Keratinocyte (primary cell): ENCODE measurements at regions not wholly inside any gene's neighbourhood (a gene's known extent, or its start where the extent isn't known, plus 50 kb on each side); places are given as distances from the start of the nearest gene placed in this dataset.
"Not testable (repeated sequence)": the region's sequence is repeated elsewhere in the genome, so short reads cannot be mapped to it uniquely, and the experiment has no call there.

Experiments
- DNase-seq: peaks from one replicate; pipeline ENCODE4 v3.0.0-alpha.2; 2011; ENCODE audit warnings: low read depth, missing footprints, low spot score
- FAIRE-seq: peaks from 2 replicates; lab custom pipeline; 2011; peaks lifted over from hg19 to GRCh38; lab: Jason Lieb, UNC
- H2AFZ ChIP-seq: 2 replicates; pipeline ENCODE4 v1.6.0; 2012; ENCODE audit warnings: low read length, control low read depth, inconsistent platforms; ENCODE audit not compliant: control insufficient read depth
- H3K27ac ChIP-seq: 2 replicates; pipeline ENCODE4 v1.5.1; 2011; ENCODE audit warnings: low read length; ENCODE audit not compliant: control insufficient read depth, insufficient read depth
- H3K27me3 ChIP-seq: 3 replicates; pipeline ENCODE4 v1.6.0; 2011; ENCODE audit warnings: low read length; ENCODE audit not compliant: control insufficient read depth, insufficient read depth; ENCODE audit errors: extremely low read depth
- H3K36me3 ChIP-seq, 2 experiments: 2 replicates in 1 of 2; 3 replicates in 1 of 2; pipeline ENCODE4 v1.5.1; 2011; ENCODE audit warnings: low read length in 2 of 2, mild to moderate bottlenecking in 1 of 2; ENCODE audit not compliant: control insufficient read depth in 2 of 2, insufficient read depth in 2 of 2; ENCODE audit errors: extremely low read depth in 1 of 2
- H3K4me1 ChIP-seq: 3 replicates; pipeline ENCODE4 v1.5.1; 2011; ENCODE audit warnings: low read length; ENCODE audit not compliant: control insufficient read depth, insufficient read depth; ENCODE audit errors: extremely low read depth
- H3K4me2 ChIP-seq: 3 replicates; pipeline ENCODE4 v1.6.0; 2011; ENCODE audit warnings: low read depth, low read length; ENCODE audit not compliant: control insufficient read depth, insufficient read depth; ENCODE audit errors: extremely low read depth
- H3K4me3 ChIP-seq, 3 experiments: fragments of 200-600 bp in 1 of 3; sonication (generic) in 1 of 3; 2 replicates in 2 of 3; 3 replicates in 1 of 3; pipeline ENCODE4 v1.5.1; 2011 to 2016; ENCODE audit warnings: low read length in 3 of 3, mild to moderate bottlenecking in 3 of 3, control low read depth in 2 of 3, inconsistent platforms in 1 of 3, low read depth in 1 of 3, mixed read lengths in 1 of 3, mixed run types in 1 of 3, moderate library complexity in 1 of 3; ENCODE audit not compliant: control insufficient read depth in 2 of 3, insufficient read depth in 2 of 3; ENCODE audit errors: extremely low read depth in 1 of 3
- H3K79me2 ChIP-seq: 2 replicates; pipeline ENCODE4 v1.6.0; 2012; ENCODE audit warnings: low read length; ENCODE audit not compliant: control insufficient read depth, insufficient read depth
- H3K9ac ChIP-seq: 3 replicates; pipeline ENCODE4 v1.6.0; 2011; ENCODE audit warnings: low read length; ENCODE audit not compliant: control insufficient read depth, insufficient read depth; ENCODE audit errors: extremely low read depth
- H3K9me1 ChIP-seq: 3 replicates; pipeline ENCODE4 v1.6.0; 2011; ENCODE audit warnings: low read length; ENCODE audit not compliant: control insufficient read depth, insufficient read depth; ENCODE audit errors: extremely low read depth
- H3K9me3 ChIP-seq: 2 replicates; pipeline ENCODE4 v1.5.1; 2012; ENCODE audit warnings: low read depth, low read length; ENCODE audit not compliant: control insufficient read depth
- H4K20me1 ChIP-seq: 3 replicates; pipeline ENCODE4 v1.6.0; 2011; ENCODE audit warnings: low read length; ENCODE audit not compliant: control insufficient read depth, insufficient read depth; ENCODE audit errors: extremely low read depth
- EZH2 ChIP-seq: IDR thresholded peaks from one replicate; pipeline ENCODE4 v1.6.1; 2012; ENCODE audit warnings: inconsistent platforms, mild to moderate bottlenecking, low read length, moderate library complexity
- dilution Hi-C: fragments of 300-500 bp; cut with MboI; formaldehyde crosslinking; loops from one replicate; pipeline ENCODE4 v1.7.0; 2020; ENCODE audit warnings: low sequenced_read_pairs; ENCODE audit not compliant: extremely low pct_ligation_motif_present
- TF ChIP-seq, protein P1 (sequence below), 3 experiments: IDR thresholded peaks in 1 of 3; conservative IDR thresholded peaks in 1 of 3; optimal IDR thresholded peaks in 1 of 3; 2 replicates in 2 of 3; 3 replicates in 1 of 3; pipeline versions ENCODE3 to v1.5.1; 2011; ENCODE audit warnings: low read length in 3 of 3, mild to moderate bottlenecking in 3 of 3, moderate library complexity in 2 of 3, control low read depth in 1 of 3, inconsistent platforms in 1 of 3; ENCODE audit not compliant: insufficient read depth in 2 of 3; ENCODE audit errors: extremely low read depth in 1 of 3

DNA sequence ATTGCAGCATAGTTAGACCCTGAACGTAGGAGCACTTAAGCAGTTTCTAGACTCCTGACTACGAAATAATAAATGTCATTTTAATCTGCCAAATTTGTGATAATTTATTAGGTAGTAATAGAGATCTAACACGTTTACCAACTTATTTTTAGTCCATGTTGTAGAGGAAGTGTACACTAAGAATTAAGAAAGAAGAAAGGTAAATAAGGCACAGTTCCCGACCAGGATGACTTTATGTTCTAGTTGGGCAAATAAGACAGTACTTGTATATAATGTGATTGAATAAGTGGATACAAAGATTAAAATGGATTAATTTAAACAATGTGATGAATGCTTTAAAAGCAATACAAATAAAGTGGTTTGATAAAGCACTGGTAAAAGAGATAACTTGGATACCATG, 1306.2 kb upstream of the PCDH20 start:
- no peaks in the 10 kb centered on the region for H3K27me3 ChIP-seq
- H3K4me3 ChIP-seq = no peak overlapping the region
- DNase-seq (no peak), FAIRE-seq (no peak)
- no peak overlapping the region for H2AFZ ChIP-seq
- H4K20me1 ChIP-seq = no peaks in the 10 kb centered on the region
- no peaks in the 10 kb centered on the region for H3K9me3 ChIP-seq
- no peaks in the 10 kb centered on the region for H3K9me1 ChIP-seq
- TF ChIP-seq, protein P1, sequence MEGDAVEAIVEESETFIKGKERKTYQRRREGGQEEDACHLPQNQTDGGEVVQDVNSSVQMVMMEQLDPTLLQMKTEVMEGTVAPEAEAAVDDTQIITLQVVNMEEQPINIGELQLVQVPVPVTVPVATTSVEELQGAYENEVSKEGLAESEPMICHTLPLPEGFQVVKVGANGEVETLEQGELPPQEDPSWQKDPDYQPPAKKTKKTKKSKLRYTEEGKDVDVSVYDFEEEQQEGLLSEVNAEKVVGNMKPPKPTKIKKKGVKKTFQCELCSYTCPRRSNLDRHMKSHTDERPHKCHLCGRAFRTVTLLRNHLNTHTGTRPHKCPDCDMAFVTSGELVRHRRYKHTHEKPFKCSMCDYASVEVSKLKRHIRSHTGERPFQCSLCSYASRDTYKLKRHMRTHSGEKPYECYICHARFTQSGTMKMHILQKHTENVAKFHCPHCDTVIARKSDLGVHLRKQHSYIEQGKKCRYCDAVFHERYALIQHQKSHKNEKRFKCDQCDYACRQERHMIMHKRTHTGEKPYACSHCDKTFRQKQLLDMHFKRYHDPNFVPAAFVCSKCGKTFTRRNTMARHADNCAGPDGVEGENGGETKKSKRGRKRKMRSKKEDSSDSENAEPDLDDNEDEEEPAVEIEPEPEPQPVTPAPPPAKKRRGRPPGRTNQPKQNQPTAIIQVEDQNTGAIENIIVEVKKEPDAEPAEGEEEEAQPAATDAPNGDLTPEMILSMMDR (optimal IDR thresholded peaks at IDR 0.05 in 1 of 3, IDR thresholded peaks at IDR 0.05 in 1 of 3, conservative IDR thresholded peaks at IDR 0.05 in 1 of 3; ENCODE audit: extremely low read depth in 1 of 3, insufficient read depth in 2 of 3, low read length in 3 of 3) = no peak
- TF ChIP-seq EZH2 = no peak
- H3K27ac ChIP-seq = no peak overlapping the region
- H3K4me1 ChIP-seq = no peaks in the 10 kb centered on the region
- dilution Hi-C loops = no loop called here
- H3K9ac ChIP-seq = no peak overlapping the region
- H3K79me2 ChIP-seq = no peaks in the 10 kb centered on the region
- H3K36me3 ChIP-seq = no peaks in the 10 kb centered on the region
- no peak overlapping the region for H3K4me2 ChIP-seq

DNA sequence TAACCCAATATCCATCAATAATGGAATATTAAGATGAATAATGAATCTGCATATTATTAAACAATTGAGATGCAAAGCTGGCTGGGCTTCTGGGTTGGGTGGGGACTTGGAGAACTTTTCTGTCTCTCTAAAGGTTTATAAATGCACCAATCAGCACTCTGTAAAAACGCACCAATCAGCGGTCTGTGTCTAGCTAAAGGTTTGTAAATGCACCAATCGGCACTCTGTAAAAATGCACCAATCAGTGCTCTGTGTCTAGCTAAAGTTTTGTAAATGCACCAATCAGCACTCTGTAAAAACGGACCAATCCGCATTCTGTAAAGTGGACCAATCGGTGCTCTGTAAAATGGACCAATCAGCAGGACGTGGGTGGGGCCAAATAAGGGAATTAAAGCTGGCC, 1296.3 kb upstream of the PCDH20 start:
- H3K4me1 ChIP-seq, H3K4me2 ChIP-seq, H2AFZ ChIP-seq, H3K4me3 ChIP-seq, H3K36me3 ChIP-seq, DNase-seq, H3K9me1 ChIP-seq, dilution Hi-C loops, H3K9me3 ChIP-seq, H3K79me2 ChIP-seq, H3K9ac ChIP-seq, FAIRE-seq, H3K27me3 ChIP-seq, H4K20me1 ChIP-seq, H3K27ac ChIP-seq: not testable (repeated sequence)

DNA sequence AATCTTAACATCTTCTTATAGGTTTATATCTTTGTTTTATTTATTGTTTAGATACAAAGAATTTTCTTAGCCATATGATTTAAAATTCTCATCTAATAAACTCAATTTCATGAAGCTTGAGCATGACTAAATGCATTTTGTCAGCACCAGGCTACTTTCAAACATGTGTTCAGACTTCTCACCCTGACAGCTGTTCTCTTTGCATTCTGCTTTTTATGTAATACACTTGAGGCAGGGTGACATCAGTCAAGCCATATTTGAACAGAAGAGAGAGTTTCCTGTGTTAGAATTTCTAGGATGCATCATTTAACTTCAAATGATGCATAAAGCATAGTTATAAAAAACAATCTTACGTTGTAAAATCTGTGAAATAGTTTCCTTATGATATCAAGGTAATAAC, 1295.1 kb upstream of the PCDH20 start:
- Histone ChIP-seq H3K27me3 (no peaks in the 10 kb centered on the region), H3K79me2 (no peaks in the 10 kb centered on the region), H3K4me3 (no peak overlapping the region), H3K9me1 (no peaks in the 10 kb centered on the region), H3K4me2 (no peak overlapping the region), H3K9ac (no peak overlapping the region), H4K20me1 (no peaks in the 10 kb centered on the region), H3K4me1 (no peaks in the 10 kb centered on the region), H3K27ac (no peak overlapping the region), H3K36me3 (no peaks in the 10 kb centered on the region), H3K9me3 (no peaks in the 10 kb centered on the region), H2AFZ (no peak overlapping the region)
- FAIRE-seq (no peak), DNase-seq (no peak)
- no peak for TF ChIP-seq EZH2
- TF ChIP-seq, protein P1 (optimal IDR thresholded peaks at IDR 0.05 in 1 of 3, IDR thresholded peaks at IDR 0.05 in 1 of 3, conservative IDR thresholded peaks at IDR 0.05 in 1 of 3; ENCODE audit: extremely low read depth in 1 of 3, insufficient read depth in 2 of 3, low read length in 3 of 3) = no peak
- dilution Hi-C loops = no loop called here
